ENCODE measurements at regions not wholly inside any gene's neighbourhood (a gene's known extent, or its start where the extent isn't known, plus 50 kb on each side); places are given as distances from the start of the nearest gene placed in this dataset.

GRCh38 chr11:127182586-127183203 lies 182.1 kb upstream of the KIRREL3 start:
- no peak overlapping the region for H3K9ac ChIP-seq (ENCODE audit: low read length)
- H3K27ac ChIP-seq (ENCODE audit: low read length in 2 of 2), result no peak overlapping the region
- Mint-ChIP-seq H3K27ac (no peak overlapping the region), H3K4me3 (no peak overlapping the region), H3K4me1 (no peaks in the 10 kb centered on the region), H3K9me3 (ENCODE audit: insufficient read depth) (no peaks in the 10 kb centered on the region), H3K27me3 (no peaks in the 10 kb centered on the region)
- DNase-seq (no peak), ATAC-seq (ENCODE audit: low read depth) (no peak)
- CTCF ChIA-PET, result no interaction called here
- POLR2A ChIA-PET, result no interaction called here
- H2AFZ ChIP-seq (ENCODE audit: insufficient read depth, low read depth, low read length, poor library complexity, severe bottlenecking), result no peak overlapping the region
- no peaks in the 10 kb centered on the region for H3K27me3 ChIP-seq (replicated peaks in 1 of 4; ENCODE audit: control extremely low read depth in 1 of 4, control insufficient read depth in 3 of 4, insufficient read depth in 4 of 4, low read length in 3 of 4)
- no peaks in the 10 kb centered on the region for H3K79me2 ChIP-seq (ENCODE audit: control insufficient read depth, insufficient read depth, low read length)
- intact Hi-C loops (cut with micrococcal nuclease), result no loop called here
- H3K9me3 ChIP-seq (ENCODE audit: control extremely low read depth in 1 of 3, control insufficient read depth in 2 of 3, insufficient read depth in 1 of 3, low read length in 2 of 3), result peaks cover 0 to 2% (median 0%) of the 10 kb centered on the region in 3 donors
- no peak overlapping the region for H3K4me2 ChIP-seq (replicated peaks; ENCODE audit: low read depth, low read length, poor library complexity, severe bottlenecking)
- WGBS (ENCODE audit: insufficient coverage), result 84% methylated on average over 7 of the region's 8 CpGs
- H3K4me1 ChIP-seq (ENCODE audit: control insufficient read depth in 2 of 2, insufficient read depth in 2 of 2, low read length in 2 of 2), result no peaks in the 10 kb centered on the region
- no peak overlapping the region for H3K4me3 ChIP-seq (ENCODE audit: control extremely low read depth in 1 of 5, extremely low read depth in 1 of 5, insufficient read depth in 1 of 5, low read depth in 2 of 5, low read length in 4 of 5)
- H3K36me3 ChIP-seq (replicated peaks in 1 of 2; ENCODE audit: control extremely low read depth in 1 of 2, control insufficient read depth in 1 of 2, extremely low read depth in 1 of 2, insufficient read depth in 2 of 2, low read length in 1 of 2), result no peaks in the 10 kb centered on the region
- TF ChIP-seq CTCF (IDR thresholded peaks at IDR 0.05) (no peak), EZH2 (IDR thresholded peaks at IDR 0.05; ENCODE audit: borderline replicate concordance, insufficient read depth, low read depth, low read length, poor library complexity, severe bottlenecking) (no peak)
- no peaks in the 10 kb centered on the region for H4K20me1 ChIP-seq (ENCODE audit: control insufficient read depth, insufficient read depth, low read length, poor library complexity, severe bottlenecking)

- no peak for DNase-seq
- Histone ChIP-seq H3K9me3 (ENCODE audit: control extremely low read depth in 1 of 3, control insufficient read depth in 2 of 3, insufficient read depth in 1 of 3, low read length in 2 of 3) (peaks cover 0 to 3% (median 0%) of the 10 kb centered on the region in 3 donors), H2AFZ (ENCODE audit: insufficient read depth, low read depth, low read length, poor library complexity, severe bottlenecking) (no peak overlapping the region), H3K27ac (ENCODE audit: low read length in 2 of 2) (no peak overlapping the region), H3K4me3 (ENCODE audit: control extremely low read depth in 1 of 5, extremely low read depth in 1 of 5, insufficient read depth in 1 of 5, low read depth in 2 of 5, low read length in 4 of 5) (no peak overlapping the region), H3K4me2 (replicated peaks; ENCODE audit: low read depth, low read length, poor library complexity, severe bottlenecking) (no peak overlapping the region), H3K27me3 (replicated peaks in 1 of 4; ENCODE audit: control extremely low read depth in 1 of 4, control insufficient read depth in 3 of 4, insufficient read depth in 4 of 4, low read length in 3 of 4) (no peaks in the 10 kb centered on the region), H3K9ac (ENCODE audit: low read length) (no peak overlapping the region), H4K20me1 (ENCODE audit: control insufficient read depth, insufficient read depth, low read length, poor library complexity, severe bottlenecking) (no peaks in the 10 kb centered on the region), H3K4me1 (ENCODE audit: control insufficient read depth in 2 of 2, insufficient read depth in 2 of 2, low read length in 2 of 2) (no peaks in the 10 kb centered on the region), H3K36me3 (replicated peaks in 1 of 2; ENCODE audit: control extremely low read depth in 1 of 2, control insufficient read depth in 1 of 2, extremely low read depth in 1 of 2, insufficient read depth in 2 of 2, low read length in 1 of 2) (no peaks in the 10 kb centered on the region), H3K79me2 (ENCODE audit: control insufficient read depth, insufficient read depth, low read length) (no peaks in the 10 kb centered on the region)
- peaks cover 4% of the 10 kb centered on the region for H3K9me3 Mint-ChIP-seq (ENCODE audit: insufficient read depth)
- ChIA-PET POLR2A (no interaction called here), CTCF (no interaction called here)
- no peak for TF ChIP-seq CTCF (IDR thresholded peaks at IDR 0.05)
- no peak for TF ChIP-seq EZH2 (IDR thresholded peaks at IDR 0.05; ENCODE audit: borderline replicate concordance, insufficient read depth, low read depth, low read length, poor library complexity, severe bottlenecking)
- no peaks in the 10 kb centered on the region for H3K4me1 Mint-ChIP-seq
- H3K27me3 Mint-ChIP-seq, result no peaks in the 10 kb centered on the region
- H3K4me3 Mint-ChIP-seq, result no peak overlapping the region
- 79% methylated on average over 1 of the region's 2 CpGs for WGBS (ENCODE audit: insufficient coverage)
- H3K27ac Mint-ChIP-seq, result no peak overlapping the region
- intact Hi-C loops (cut with micrococcal nuclease), result no loop called here
- no peak for ATAC-seq (ENCODE audit: low read depth)
These were observed 156.7 kb upstream of the KIRREL3 start for GRCh38 chr11:127157225-127157624.

All from B cell (primary cell).